ENCODE measurements at regions not wholly inside any gene's neighbourhood (a gene's known extent, or its start where the extent isn't known, plus 50 kb on each side); places are given as distances from the start of the nearest gene placed in this dataset.

DNA sequence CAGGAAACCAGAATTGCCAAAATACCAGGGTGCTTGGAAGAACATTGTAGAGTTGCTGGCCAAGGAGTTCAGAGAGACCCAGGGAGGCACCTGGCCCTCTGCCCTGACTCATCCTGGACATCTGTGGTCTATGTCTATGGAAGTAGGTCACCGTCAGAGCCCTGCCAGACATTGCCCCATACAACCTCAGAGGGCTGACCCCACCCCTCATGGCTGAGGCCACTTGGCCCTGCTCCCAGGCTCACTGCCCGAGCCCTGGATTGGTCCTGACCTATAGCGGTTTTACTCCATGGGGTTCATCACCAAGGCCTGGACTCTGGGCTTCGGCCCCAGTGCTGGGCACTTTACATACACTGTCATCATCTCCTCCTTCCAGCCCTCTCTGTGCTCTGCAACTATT lies 233.1 kb downstream of the PTPRU start:
- H3K4me3 ChIP-seq (ENCODE audit: low read depth in 1 of 2, low read length in 2 of 2): no peak overlapping the region
- no peaks in the 10 kb centered on the region for H3K4me1 ChIP-seq (ENCODE audit: insufficient read depth, low read length)
- H3K9ac ChIP-seq (ENCODE audit: low read length): no peak overlapping the region
- no peaks in the 10 kb centered on the region for H3K27me3 ChIP-seq (ENCODE audit: control insufficient read depth in 1 of 2, insufficient read depth in 2 of 2, low read length in 2 of 2)
- no peak overlapping the region for H3K27ac ChIP-seq (ENCODE audit: low read depth, low read length)
- H3K9me3 ChIP-seq (ENCODE audit: low read length): peaks cover 8% of the 10 kb centered on the region
- no peaks in the 10 kb centered on the region for H3K36me3 ChIP-seq (ENCODE audit: insufficient read depth, low read length)

- Histone ChIP-seq H3K9ac (ENCODE audit: low read length) (no peak overlapping the region), H3K27ac (ENCODE audit: low read depth, low read length) (no peak overlapping the region), H3K9me3 (ENCODE audit: low read length) (peaks cover 8% of the 10 kb centered on the region), H3K4me3 (ENCODE audit: low read depth in 1 of 2, low read length in 2 of 2) (no peak overlapping the region), H3K27me3 (ENCODE audit: control insufficient read depth in 1 of 2, insufficient read depth in 2 of 2, low read length in 2 of 2) (no peaks in the 10 kb centered on the region), H3K4me1 (ENCODE audit: insufficient read depth, low read length) (no peaks in the 10 kb centered on the region), H3K36me3 (ENCODE audit: insufficient read depth, low read length) (no peaks in the 10 kb centered on the region)
Measured at GRCh38 chr1:29467989-29468900, 231.9 kb downstream of the PTPRU start.

DNA sequence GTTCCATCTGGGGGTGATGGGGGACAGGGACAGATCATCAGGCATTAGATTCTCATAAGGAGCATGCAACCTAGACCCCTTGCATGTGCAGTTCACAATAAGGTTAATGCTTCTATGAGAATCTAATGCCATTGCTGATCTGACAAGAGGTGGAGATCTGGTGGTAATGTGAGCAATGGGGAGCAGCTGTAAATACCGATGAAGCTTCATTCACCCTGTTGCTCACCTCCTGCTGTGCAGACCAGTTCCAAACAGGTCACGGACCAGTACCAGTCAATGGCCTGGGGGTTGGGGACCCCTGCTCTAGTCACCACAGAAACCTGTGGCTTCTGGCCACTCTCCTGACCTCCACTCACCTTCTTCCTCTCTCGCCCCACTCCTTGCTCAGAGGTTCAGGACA lies 229.9 kb downstream of the PTPRU start:
- H3K9me3 ChIP-seq (ENCODE audit: low read length): peaks cover 8% of the 10 kb centered on the region
- H3K4me3 ChIP-seq (ENCODE audit: low read depth in 1 of 2, low read length in 2 of 2): no peak overlapping the region
- H3K27me3 ChIP-seq (ENCODE audit: control insufficient read depth in 1 of 2, insufficient read depth in 2 of 2, low read length in 2 of 2): no peaks in the 10 kb centered on the region
- H3K27ac ChIP-seq (ENCODE audit: low read depth, low read length): no peak overlapping the region
- no peak overlapping the region for H3K9ac ChIP-seq (ENCODE audit: low read length)
- no peaks in the 10 kb centered on the region for H3K4me1 ChIP-seq (ENCODE audit: insufficient read depth, low read length)
- H3K36me3 ChIP-seq (ENCODE audit: insufficient read depth, low read length): no peaks in the 10 kb centered on the region

DNA sequence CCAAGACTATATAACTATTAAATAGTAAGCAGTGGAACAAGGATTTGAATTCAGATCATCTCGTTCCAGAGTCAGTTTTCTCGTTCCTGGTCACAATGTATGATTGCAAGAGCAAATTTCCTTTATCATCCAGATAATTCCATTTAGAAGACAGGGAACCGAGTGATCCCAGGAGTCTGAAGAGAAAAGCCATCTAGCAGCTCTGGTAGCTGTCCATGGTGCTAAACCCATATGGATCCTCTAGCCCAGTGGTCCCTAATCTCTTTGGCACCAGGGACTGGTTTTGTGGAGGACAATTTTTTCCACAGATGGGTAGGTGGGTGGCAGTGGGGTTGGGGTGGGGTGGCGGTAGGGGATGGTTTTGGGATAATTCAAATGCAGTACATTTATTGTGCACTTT lies 229.4 kb downstream of the PTPRU start:
- no peaks in the 10 kb centered on the region for H3K36me3 ChIP-seq (ENCODE audit: insufficient read depth, low read length)
- H3K4me3 ChIP-seq (ENCODE audit: low read depth in 1 of 2, low read length in 2 of 2): no peak overlapping the region
- no peaks in the 10 kb centered on the region for H3K4me1 ChIP-seq (ENCODE audit: insufficient read depth, low read length)
- no peaks in the 10 kb centered on the region for H3K27me3 ChIP-seq (ENCODE audit: control insufficient read depth in 1 of 2, insufficient read depth in 2 of 2, low read length in 2 of 2)
- no peak overlapping the region for H3K27ac ChIP-seq (ENCODE audit: low read depth, low read length)
- peaks cover 8% of the 10 kb centered on the region for H3K9me3 ChIP-seq (ENCODE audit: low read length)
- no peak overlapping the region for H3K9ac ChIP-seq (ENCODE audit: low read length)

DNA sequence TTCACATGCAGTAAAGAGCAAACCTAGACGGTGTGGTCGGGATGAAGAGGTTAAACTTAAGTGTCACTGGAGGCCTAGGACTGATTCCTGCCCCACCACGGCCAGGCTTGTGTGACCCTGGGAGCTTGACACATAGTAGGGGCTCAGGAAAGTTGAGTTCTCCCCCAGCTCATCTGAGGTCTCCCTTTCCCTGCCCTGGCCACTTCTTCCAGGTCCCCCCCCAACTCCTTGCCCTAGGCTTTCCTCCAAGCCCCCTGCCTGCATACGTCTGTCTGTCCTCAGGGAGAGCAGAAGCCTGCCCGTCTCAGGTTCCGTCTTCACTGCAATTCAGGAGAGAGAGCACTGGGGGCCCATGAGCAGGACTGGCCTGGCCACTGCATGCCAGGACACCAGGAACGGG lies 225.8 kb downstream of the PTPRU start:
- Histone ChIP-seq H3K4me3 (ENCODE audit: low read depth in 1 of 2, low read length in 2 of 2) (no peak overlapping the region), H3K4me1 (ENCODE audit: insufficient read depth, low read length) (no peaks in the 10 kb centered on the region), H3K36me3 (ENCODE audit: insufficient read depth, low read length) (no peaks in the 10 kb centered on the region), H3K9ac (ENCODE audit: low read length) (no peak overlapping the region), H3K27ac (ENCODE audit: low read depth, low read length) (no peak overlapping the region), H3K27me3 (ENCODE audit: control insufficient read depth in 1 of 2, insufficient read depth in 2 of 2, low read length in 2 of 2) (no peaks in the 10 kb centered on the region), H3K9me3 (ENCODE audit: low read length) (peaks cover 8% of the 10 kb centered on the region)

- Histone ChIP-seq H3K4me1 (ENCODE audit: insufficient read depth, low read length) (no peaks in the 10 kb centered on the region), H3K36me3 (ENCODE audit: insufficient read depth, low read length) (no peaks in the 10 kb centered on the region), H3K27ac (ENCODE audit: low read depth, low read length) (no peak overlapping the region), H3K27me3 (ENCODE audit: control insufficient read depth in 1 of 2, insufficient read depth in 2 of 2, low read length in 2 of 2) (no peaks in the 10 kb centered on the region), H3K4me3 (ENCODE audit: low read depth in 1 of 2, low read length in 2 of 2) (no peak overlapping the region), H3K9me3 (ENCODE audit: low read length) (peaks cover 8% of the 10 kb centered on the region), H3K9ac (ENCODE audit: low read length) (no peak overlapping the region)
Measured at GRCh38 chr1:29461115-29461739, 224.9 kb downstream of the PTPRU start.

DNA sequence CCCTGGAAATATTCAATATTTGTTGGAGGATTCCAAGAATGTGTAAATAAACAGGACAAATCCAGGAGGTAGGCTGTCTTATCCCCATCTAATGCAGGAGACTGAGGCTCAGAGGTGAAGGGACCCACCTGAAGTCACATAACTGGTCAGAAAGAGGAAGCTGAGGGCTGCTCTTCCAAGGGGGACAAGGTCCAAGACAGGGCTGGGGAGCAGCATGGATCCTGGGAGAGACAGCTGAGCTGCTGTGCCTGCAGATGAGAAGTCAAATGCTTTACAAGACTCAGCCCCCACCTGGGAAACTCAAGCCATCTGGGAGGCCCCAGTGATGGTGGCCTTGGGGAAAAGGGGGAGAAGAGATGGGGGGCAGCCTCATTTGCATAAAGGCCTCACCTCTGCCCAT lies 224.4 kb downstream of the PTPRU start:
- Histone ChIP-seq H3K9ac (ENCODE audit: low read length) (no peak overlapping the region), H3K4me1 (ENCODE audit: insufficient read depth, low read length) (no peaks in the 10 kb centered on the region), H3K27ac (ENCODE audit: low read depth, low read length) (no peak overlapping the region), H3K27me3 (ENCODE audit: control insufficient read depth in 1 of 2, insufficient read depth in 2 of 2, low read length in 2 of 2) (no peaks in the 10 kb centered on the region), H3K4me3 (ENCODE audit: low read depth in 1 of 2, low read length in 2 of 2) (no peak overlapping the region), H3K36me3 (ENCODE audit: insufficient read depth, low read length) (no peaks in the 10 kb centered on the region), H3K9me3 (ENCODE audit: low read length) (peaks cover 8% of the 10 kb centered on the region)

GRCh38 chr1:29460041-29460610 lies 223.8 kb downstream of the PTPRU start:
- Histone ChIP-seq H3K9ac (ENCODE audit: low read length) (no peak overlapping the region), H3K36me3 (ENCODE audit: insufficient read depth, low read length) (no peaks in the 10 kb centered on the region), H3K9me3 (ENCODE audit: low read length) (peaks cover 6% of the 10 kb centered on the region), H3K4me3 (ENCODE audit: low read depth in 1 of 2, low read length in 2 of 2) (no peak overlapping the region), H3K27ac (ENCODE audit: low read depth, low read length) (no peak overlapping the region), H3K27me3 (ENCODE audit: control insufficient read depth in 1 of 2, insufficient read depth in 2 of 2, low read length in 2 of 2) (no peaks in the 10 kb centered on the region), H3K4me1 (ENCODE audit: insufficient read depth, low read length) (no peaks in the 10 kb centered on the region)

- Histone ChIP-seq H3K9me3 (ENCODE audit: low read length) (peaks cover under 1% of the 10 kb centered on the region), H3K4me1 (ENCODE audit: insufficient read depth, low read length) (no peaks in the 10 kb centered on the region), H3K27me3 (ENCODE audit: control insufficient read depth in 1 of 2, insufficient read depth in 2 of 2, low read length in 2 of 2) (no peaks in the 10 kb centered on the region), H3K36me3 (ENCODE audit: insufficient read depth, low read length) (no peaks in the 10 kb centered on the region), H3K9ac (ENCODE audit: low read length) (no peak overlapping the region), H3K4me3 (ENCODE audit: low read depth in 1 of 2, low read length in 2 of 2) (no peak overlapping the region), H3K27ac (ENCODE audit: low read depth, low read length) (no peak overlapping the region)
Measured at GRCh38 chr1:29459620-29459945, 223.3 kb downstream of the PTPRU start.

- Histone ChIP-seq H3K27ac (ENCODE audit: low read depth, low read length) (no peak overlapping the region), H3K4me3 (ENCODE audit: low read depth in 1 of 2, low read length in 2 of 2) (no peak overlapping the region), H3K9me3 (ENCODE audit: low read length) (no peaks in the 10 kb centered on the region), H3K36me3 (ENCODE audit: insufficient read depth, low read length) (no peaks in the 10 kb centered on the region), H3K27me3 (ENCODE audit: control insufficient read depth in 1 of 2, insufficient read depth in 2 of 2, low read length in 2 of 2) (no peaks in the 10 kb centered on the region), H3K4me1 (ENCODE audit: insufficient read depth, low read length) (no peaks in the 10 kb centered on the region), H3K9ac (ENCODE audit: low read length) (no peak overlapping the region)
Measured at GRCh38 chr1:29458737-29459619, 222.7 kb downstream of the PTPRU start.

Data from muscle layer of colon (tissue), 2 donors.